Calu3 (cell line): ENCODE measurements at regions not wholly inside any gene's neighbourhood (a gene's known extent, or its start where the extent isn't known, plus 50 kb on each side); places are given as distances from the start of the nearest gene placed in this dataset.
A peak's percentile ranks its signal among the peaks of the same experiment; 100 is the strongest.
"Not testable (repeated sequence)": the region's sequence is repeated elsewhere in the genome, so short reads cannot be mapped to it uniquely, and the experiment has no call there.

Experiments used
- BruUV-seq: library from RNA; stranded (reverse); fragments of 400-500 nt; replicated peaks from 2 replicates; lab custom pipeline; 2021; lab: Mats Ljungman, UMichigan
- CTCF ChIA-PET: fragments of 300-600 bp; sonication (Branson Sonifier 250); formaldehyde crosslinking; loops from one replicate; lab custom pipeline; 2022; ENCODE audit warnings: antibody characterized with exemption; lab: Charles Lee
- DNase-seq: peaks from one replicate; pipeline ENCODE4 v3.0.0; 2022
- H3K27ac Mint-ChIP-seq: one replicate; pipeline ENCODE4 v1.8.0; 2022; ENCODE audit warnings: mixed read lengths; ENCODE audit not compliant: unreplicated experiment
- H3K27me3 Mint-ChIP-seq: one replicate; pipeline ENCODE4 v1.8.0; 2022; ENCODE audit warnings: mixed read lengths; ENCODE audit not compliant: unreplicated experiment
- H3K36me3 Mint-ChIP-seq: one replicate; pipeline ENCODE4 v1.8.0; 2022; ENCODE audit warnings: mild to moderate bottlenecking, moderate library complexity, mixed read lengths; ENCODE audit not compliant: insufficient read depth, unreplicated experiment
- H3K4me1 Mint-ChIP-seq: one replicate; pipeline ENCODE4 v1.8.0; 2022; ENCODE audit warnings: mild to moderate bottlenecking, low read depth, mixed read lengths; ENCODE audit not compliant: unreplicated experiment
- H3K4me3 Mint-ChIP-seq: one replicate; pipeline ENCODE4 v1.8.0; 2022; ENCODE audit warnings: mild to moderate bottlenecking, low read depth, moderate library complexity, mixed read lengths; ENCODE audit not compliant: unreplicated experiment
- H3K9me3 Mint-ChIP-seq: one replicate; pipeline ENCODE4 v1.8.0; 2022; ENCODE audit warnings: low read depth, mixed read lengths; ENCODE audit not compliant: unreplicated experiment
- intact Hi-C: fragments of 100-400 bp; cut with micrococcal nuclease; formaldehyde crosslinking; loops from one replicate; pipeline ENCODE4 v1.10.0; 2022; ENCODE audit not compliant: unreplicated experiment
- TF ChIP-seq, protein P1 (sequence below): fragments of 200-600 bp; IDR thresholded peaks from one replicate; pipeline ENCODE4 v1.8.0; 2022; ENCODE audit warnings: antibody characterized with exemption; ENCODE audit not compliant: unreplicated experiment

DNA sequence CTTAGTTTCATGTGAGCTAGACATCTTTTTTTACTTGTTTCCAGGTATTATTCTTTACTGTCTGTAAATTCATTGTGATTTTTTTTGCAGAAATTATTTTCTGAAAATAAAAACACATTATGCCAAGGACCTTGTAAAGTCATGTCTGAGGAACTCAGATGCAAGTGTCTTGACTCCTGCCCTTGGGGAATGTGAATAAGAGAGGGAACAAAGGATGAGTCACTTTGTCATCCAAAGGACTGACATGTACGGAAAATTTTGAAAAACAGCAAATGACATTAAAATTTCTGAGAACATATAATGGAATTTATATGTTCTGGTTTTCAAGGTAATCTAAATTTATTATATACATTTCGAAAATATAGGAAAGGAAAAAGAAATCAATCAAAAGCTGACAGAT, 660.4 kb downstream of the CD109 start:
- Mint-ChIP-seq H3K27me3 (no peaks in the 10 kb centered on the region), H3K36me3 (no peaks in the 10 kb centered on the region), H3K4me3 (no peak overlapping the region), H3K4me1 (no peaks in the 10 kb centered on the region), H3K9me3 (no peaks in the 10 kb centered on the region), H3K27ac (no peak overlapping the region)
- no TSS peak for BruUV-seq
- intact Hi-C loops, result no loop called here
- CTCF ChIA-PET, result no interaction called here
- TF ChIP-seq, protein P1, sequence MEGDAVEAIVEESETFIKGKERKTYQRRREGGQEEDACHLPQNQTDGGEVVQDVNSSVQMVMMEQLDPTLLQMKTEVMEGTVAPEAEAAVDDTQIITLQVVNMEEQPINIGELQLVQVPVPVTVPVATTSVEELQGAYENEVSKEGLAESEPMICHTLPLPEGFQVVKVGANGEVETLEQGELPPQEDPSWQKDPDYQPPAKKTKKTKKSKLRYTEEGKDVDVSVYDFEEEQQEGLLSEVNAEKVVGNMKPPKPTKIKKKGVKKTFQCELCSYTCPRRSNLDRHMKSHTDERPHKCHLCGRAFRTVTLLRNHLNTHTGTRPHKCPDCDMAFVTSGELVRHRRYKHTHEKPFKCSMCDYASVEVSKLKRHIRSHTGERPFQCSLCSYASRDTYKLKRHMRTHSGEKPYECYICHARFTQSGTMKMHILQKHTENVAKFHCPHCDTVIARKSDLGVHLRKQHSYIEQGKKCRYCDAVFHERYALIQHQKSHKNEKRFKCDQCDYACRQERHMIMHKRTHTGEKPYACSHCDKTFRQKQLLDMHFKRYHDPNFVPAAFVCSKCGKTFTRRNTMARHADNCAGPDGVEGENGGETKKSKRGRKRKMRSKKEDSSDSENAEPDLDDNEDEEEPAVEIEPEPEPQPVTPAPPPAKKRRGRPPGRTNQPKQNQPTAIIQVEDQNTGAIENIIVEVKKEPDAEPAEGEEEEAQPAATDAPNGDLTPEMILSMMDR, result no peak
- DNase-seq, result no peak

DNA sequence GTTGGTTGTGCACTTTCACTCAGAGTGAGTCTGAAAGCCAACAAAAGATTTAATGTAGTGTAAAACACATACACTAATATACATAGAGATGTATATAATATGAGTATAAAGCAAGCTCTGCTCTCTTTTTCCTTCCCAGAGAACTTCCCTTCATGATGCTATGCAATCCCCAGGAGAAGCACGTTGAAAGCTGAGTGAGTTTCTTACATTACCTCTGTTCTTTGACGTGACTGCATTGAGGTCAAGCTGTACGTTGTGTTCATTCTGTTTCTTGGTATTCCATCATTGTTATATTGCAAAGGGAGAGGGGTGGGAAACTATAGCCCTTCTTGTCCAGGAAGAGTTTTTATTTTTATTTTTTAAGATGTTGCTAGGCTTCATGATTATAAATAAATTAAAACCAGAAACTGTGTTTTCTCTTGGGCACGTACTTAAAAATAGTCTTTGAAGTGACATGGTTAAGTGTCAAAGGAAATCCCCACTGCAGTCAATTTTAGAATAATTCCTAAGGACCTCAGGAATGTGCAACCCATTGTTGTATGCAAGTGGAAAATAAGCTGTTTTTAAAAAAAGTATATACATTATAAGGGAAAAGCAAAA, 651.0 kb downstream of the CD109 start:
- BruUV-seq, result no TSS peak
- CTCF ChIA-PET, result no interaction called here
- no peaks in the 10 kb centered on the region for H3K4me1 Mint-ChIP-seq
- no peaks in the 10 kb centered on the region for H3K36me3 Mint-ChIP-seq
- no peak for DNase-seq
- H3K27ac Mint-ChIP-seq, result no peak overlapping the region
- H3K9me3 Mint-ChIP-seq, result peaks cover 3% of the 10 kb centered on the region
- TF ChIP-seq, protein P1, result no peak
- intact Hi-C loops, result no loop called here
- H3K4me3 Mint-ChIP-seq, result no peak overlapping the region
- H3K27me3 Mint-ChIP-seq, result no peaks in the 10 kb centered on the region

DNA sequence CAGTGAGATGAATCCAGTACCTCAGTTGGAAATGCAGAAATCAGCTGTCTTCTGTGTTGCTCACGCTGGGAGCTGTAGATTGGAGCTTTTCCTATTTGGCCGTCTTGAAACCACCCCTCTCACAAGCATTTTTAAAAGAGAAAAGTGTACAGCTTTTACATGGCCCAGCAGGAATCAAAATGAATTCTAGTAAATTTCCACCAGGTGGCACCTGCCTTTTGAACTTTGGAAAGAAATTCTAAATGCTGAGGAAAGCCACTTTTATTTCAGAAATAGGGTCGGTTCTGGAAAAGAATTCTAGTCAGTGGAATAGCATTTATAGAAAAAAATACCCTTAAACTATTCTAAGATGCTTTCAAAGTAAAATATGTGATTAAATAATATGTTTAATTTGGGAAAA, 647.8 kb downstream of the CD109 start:
- H3K27ac Mint-ChIP-seq, result no peak overlapping the region
- H3K4me1 Mint-ChIP-seq, result no peaks in the 10 kb centered on the region
- TF ChIP-seq, protein P1, result peak; percentile 32
- no peaks in the 10 kb centered on the region for H3K27me3 Mint-ChIP-seq
- peaks cover 3% of the 10 kb centered on the region for H3K9me3 Mint-ChIP-seq
- no peak overlapping the region for H3K4me3 Mint-ChIP-seq
- no peak for DNase-seq
- CTCF ChIA-PET, result interaction anchor here (1.1 kb wide), 1 partner anchor 862 kb away, joined by 3 read pairs; the partner anchor contains the start of gene COL12A1
- intact Hi-C loops, result loop anchor here (5.0 kb wide), 1 partner anchor 863 kb away; the partner anchor contains the start of gene COL12A1
- no peaks in the 10 kb centered on the region for H3K36me3 Mint-ChIP-seq
- BruUV-seq, result no TSS peak

DNA sequence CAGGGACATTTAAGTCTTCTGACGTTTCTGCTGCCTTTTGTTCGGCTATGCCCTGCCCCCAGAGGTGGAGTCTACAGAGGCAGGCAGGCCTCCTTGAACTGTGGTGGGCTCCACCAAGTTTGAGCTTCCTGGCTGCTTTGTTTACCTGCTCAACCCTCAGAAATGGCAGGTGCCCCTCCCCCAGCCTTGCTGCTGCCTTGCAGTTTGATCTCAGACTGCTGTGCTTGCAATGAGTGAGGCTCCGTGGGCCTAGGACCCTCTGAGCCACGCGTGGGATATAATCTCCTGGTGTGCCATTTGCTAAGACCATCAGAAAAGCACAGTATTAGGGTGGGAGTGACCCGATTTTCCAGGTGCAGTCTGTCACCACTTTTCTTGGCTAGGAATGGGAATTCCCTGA, 647.3 kb downstream of the CD109 start:
- H3K9me3 Mint-ChIP-seq, DNase-seq, H3K27ac Mint-ChIP-seq, BruUV-seq, H3K36me3 Mint-ChIP-seq, H3K4me3 Mint-ChIP-seq, H3K4me1 Mint-ChIP-seq, H3K27me3 Mint-ChIP-seq: not testable (repeated sequence)
- CTCF ChIA-PET, result interaction anchor here (1.1 kb wide), 1 partner anchor 862 kb away, joined by 3 read pairs; the partner anchor contains the start of gene COL12A1
- intact Hi-C loops, result loop anchor here (5.0 kb wide), 1 partner anchor 864 kb away; the partner anchor contains the start of gene COL12A1

DNA sequence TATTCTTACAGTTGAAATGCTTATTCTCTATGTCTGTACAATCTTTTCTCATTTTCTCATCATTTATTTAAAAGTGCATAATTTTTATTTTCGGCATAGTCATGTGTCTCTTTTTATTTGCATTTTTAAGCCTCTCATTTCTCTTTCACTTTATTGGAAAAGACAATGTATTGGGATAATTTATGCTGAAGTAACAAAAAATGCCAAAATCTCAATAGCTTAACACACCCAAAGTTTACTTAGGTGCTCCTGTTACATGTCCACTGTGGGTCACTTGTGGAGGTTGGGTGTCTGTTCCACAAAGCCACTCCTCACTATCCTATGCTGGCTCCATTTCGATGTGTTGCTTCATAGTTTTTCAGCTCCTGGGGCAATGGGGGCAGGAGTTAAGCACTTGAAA, 638.7 kb downstream of the CD109 start:
- Mint-ChIP-seq H3K27me3 (no peaks in the 10 kb centered on the region), H3K36me3 (no peaks in the 10 kb centered on the region), H3K4me3 (no peak overlapping the region), H3K27ac (no peak overlapping the region), H3K4me1 (peaks cover 29% of the 10 kb centered on the region), H3K9me3 (no peaks in the 10 kb centered on the region)
- no TSS peak for BruUV-seq
- TF ChIP-seq, protein P1, result no peak
- no peak for DNase-seq
- intact Hi-C loops, result no loop called here
- CTCF ChIA-PET, result no interaction called here
